ENCODE measurements at regions not wholly inside any gene's neighbourhood (a gene's known extent, or its start where the extent isn't known, plus 50 kb on each side); places are given as distances from the start of the nearest gene placed in this dataset.
A peak's percentile ranks its signal among the peaks of the same experiment; 100 is the strongest.

DNA sequence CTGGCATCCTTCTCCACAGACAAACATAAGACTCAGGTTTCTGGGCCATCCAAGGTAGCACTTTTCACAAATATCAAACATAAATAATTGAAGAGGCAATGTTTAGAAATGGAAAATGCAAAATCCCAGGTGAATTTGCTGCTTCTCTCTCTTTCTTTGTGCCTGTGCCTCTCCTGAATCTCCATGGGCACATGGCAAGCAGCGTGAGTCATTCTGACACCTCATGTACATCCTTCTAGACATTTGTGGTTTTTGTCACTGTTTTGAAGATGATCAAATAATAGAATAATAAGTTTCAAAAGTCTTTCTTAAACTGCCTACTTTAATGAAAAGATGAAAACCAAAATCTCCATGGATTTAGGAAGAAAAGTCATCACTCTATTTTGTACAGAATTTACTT is 60.3 kb upstream of the RAB11FIP2 start:
- intact Hi-C loops (cut with DNase I; ENCODE audit: low total_unique reads): no loop called here
- H3K4me1 ChIP-seq: no peaks in the 10 kb centered on the region
- no peak overlapping the region for H3K27ac ChIP-seq
- WGBS, 5 donors: 81 to 96% (median 91%) methylated on average over 1 of the region's 1 CpG
- H3K36me3 ChIP-seq: no peaks in the 10 kb centered on the region
- no peak overlapping the region for H3K4me3 ChIP-seq
- H3K27me3 ChIP-seq: peaks cover 0 to 9% (median 0%) of the 10 kb centered on the region in 3 donors
- H3K9me3 ChIP-seq: no peaks in the 10 kb centered on the region
- no peak for DNase-seq
- TF ChIP-seq POLR2A (IDR thresholded peaks at IDR 0.05) (no peak), POLR2AphosphoS5 (IDR thresholded peaks at IDR 0.05) (no peak), EP300 (IDR thresholded peaks at IDR 0.05) (no peak)
- TF ChIP-seq, protein P1, sequence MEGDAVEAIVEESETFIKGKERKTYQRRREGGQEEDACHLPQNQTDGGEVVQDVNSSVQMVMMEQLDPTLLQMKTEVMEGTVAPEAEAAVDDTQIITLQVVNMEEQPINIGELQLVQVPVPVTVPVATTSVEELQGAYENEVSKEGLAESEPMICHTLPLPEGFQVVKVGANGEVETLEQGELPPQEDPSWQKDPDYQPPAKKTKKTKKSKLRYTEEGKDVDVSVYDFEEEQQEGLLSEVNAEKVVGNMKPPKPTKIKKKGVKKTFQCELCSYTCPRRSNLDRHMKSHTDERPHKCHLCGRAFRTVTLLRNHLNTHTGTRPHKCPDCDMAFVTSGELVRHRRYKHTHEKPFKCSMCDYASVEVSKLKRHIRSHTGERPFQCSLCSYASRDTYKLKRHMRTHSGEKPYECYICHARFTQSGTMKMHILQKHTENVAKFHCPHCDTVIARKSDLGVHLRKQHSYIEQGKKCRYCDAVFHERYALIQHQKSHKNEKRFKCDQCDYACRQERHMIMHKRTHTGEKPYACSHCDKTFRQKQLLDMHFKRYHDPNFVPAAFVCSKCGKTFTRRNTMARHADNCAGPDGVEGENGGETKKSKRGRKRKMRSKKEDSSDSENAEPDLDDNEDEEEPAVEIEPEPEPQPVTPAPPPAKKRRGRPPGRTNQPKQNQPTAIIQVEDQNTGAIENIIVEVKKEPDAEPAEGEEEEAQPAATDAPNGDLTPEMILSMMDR (IDR thresholded peaks at IDR 0.05): no peak

DNA sequence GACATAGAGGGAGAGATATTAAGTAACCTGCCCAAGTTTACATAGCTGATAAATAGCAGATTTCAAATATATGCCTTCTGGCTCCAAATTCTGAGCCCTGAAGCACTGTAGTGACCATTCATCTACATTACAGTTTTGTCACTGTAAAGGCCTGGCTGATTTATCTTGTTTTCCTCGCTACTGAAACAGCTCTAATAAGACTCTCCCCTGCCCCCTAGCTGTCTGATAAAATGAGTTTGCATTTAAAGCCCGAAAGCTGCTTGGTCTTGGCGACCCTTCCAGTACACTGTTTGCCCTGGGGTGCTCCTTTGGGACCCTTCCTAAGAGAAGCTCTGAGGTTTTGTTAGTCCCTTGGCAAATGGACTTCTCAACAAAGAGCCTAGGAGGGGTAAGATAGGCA is 59.7 kb upstream of the RAB11FIP2 start:
- intact Hi-C loops (cut with DNase I; ENCODE audit: low total_unique reads): no loop called here
- H3K4me3 ChIP-seq: no peak overlapping the region
- H3K9me3 ChIP-seq: no peaks in the 10 kb centered on the region
- peak in 1 of 2 donors; percentile 64 for DNase-seq
- H3K27me3 ChIP-seq: peaks cover 0 to 9% (median 0%) of the 10 kb centered on the region in 3 donors
- TF ChIP-seq POLR2AphosphoS5 (IDR thresholded peaks at IDR 0.05) (no peak), EP300 (IDR thresholded peaks at IDR 0.05) (no peak), POLR2A (IDR thresholded peaks at IDR 0.05) (no peak)
- TF ChIP-seq, protein P1 (IDR thresholded peaks at IDR 0.05): peak in 5 of 7 experiments; percentile 10 to 63 (median 32)
- no peak overlapping the region for H3K27ac ChIP-seq
- WGBS, 5 donors: 11 to 41% (median 28%) methylated on average over 3 of the region's 3 CpGs
- H3K4me1 ChIP-seq: no peaks in the 10 kb centered on the region
- no peaks in the 10 kb centered on the region for H3K36me3 ChIP-seq

DNA sequence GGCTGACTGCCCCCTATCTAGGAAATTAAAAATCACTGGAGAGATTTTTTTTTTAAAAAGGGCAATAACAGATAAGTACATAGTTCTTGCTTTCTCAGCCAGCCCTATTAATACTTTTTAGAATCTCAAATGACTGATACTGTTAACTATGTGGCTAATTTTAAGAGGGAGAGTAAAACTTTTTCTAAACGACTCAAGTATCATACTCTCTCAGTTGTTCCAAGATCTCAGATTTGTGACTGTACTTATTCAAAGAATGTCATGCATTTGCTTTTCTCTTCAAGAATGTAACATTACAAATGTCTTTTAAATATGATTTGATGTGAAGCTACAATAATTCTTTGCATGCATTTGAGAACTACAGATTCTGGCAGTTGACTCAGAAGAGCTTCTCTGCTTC is 55.4 kb upstream of the RAB11FIP2 start:
- Histone ChIP-seq H3K4me3 (no peak overlapping the region), H3K4me1 (no peaks in the 10 kb centered on the region), H3K27me3 (no peaks in the 10 kb centered on the region), H3K9me3 (no peaks in the 10 kb centered on the region), H3K27ac (no peak overlapping the region), H3K36me3 (no peaks in the 10 kb centered on the region)
- TF ChIP-seq, protein P1 (IDR thresholded peaks at IDR 0.05): no peak
- no peak for TF ChIP-seq POLR2A (IDR thresholded peaks at IDR 0.05)
- TF ChIP-seq EP300 (IDR thresholded peaks at IDR 0.05): no peak
- no peak for TF ChIP-seq POLR2AphosphoS5 (IDR thresholded peaks at IDR 0.05)
- intact Hi-C loops (cut with DNase I; ENCODE audit: low total_unique reads): no loop called here
- WGBS, 5 donors: 56 to 87% (median 85%) methylated on average over 1 of the region's 1 CpG
- DNase-seq: no peak

DNA sequence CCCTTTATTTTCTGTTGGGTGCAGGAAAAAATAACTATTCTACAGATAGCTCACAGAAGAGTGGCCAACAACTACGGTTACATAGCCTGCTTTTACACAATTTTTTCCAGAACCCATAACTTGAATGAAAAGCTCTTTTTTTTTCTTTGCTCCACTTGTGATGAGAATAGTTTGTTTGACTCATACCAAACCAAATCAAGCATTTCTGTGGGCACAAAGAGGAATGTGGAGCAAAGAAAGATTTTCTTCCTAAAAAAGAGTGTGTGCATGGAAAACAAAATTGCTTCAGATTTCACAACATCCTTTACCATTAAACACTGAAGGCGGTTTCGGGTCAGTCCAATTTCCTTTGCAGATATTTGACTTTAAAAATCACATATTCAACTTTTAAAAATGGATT is 54.8 kb upstream of the RAB11FIP2 start:
- no peaks in the 10 kb centered on the region for H3K4me1 ChIP-seq
- intact Hi-C loops (cut with DNase I; ENCODE audit: low total_unique reads): no loop called here
- H3K27ac ChIP-seq: no peak overlapping the region
- no peaks in the 10 kb centered on the region for H3K36me3 ChIP-seq
- H3K4me3 ChIP-seq: no peak overlapping the region
- H3K9me3 ChIP-seq: no peaks in the 10 kb centered on the region
- no peaks in the 10 kb centered on the region for H3K27me3 ChIP-seq
- TF ChIP-seq POLR2AphosphoS5 (IDR thresholded peaks at IDR 0.05): no peak
- WGBS, 5 donors: 83 to 93% (median 87%) methylated on average over 3 of the region's 3 CpGs
- DNase-seq: no peak

Measured in stomach (tissue), 8 donors.